ENCODE measurements at regions not wholly inside any gene's neighbourhood (a gene's known extent, or its start where the extent isn't known, plus 50 kb on each side); places are given as distances from the start of the nearest gene placed in this dataset.
"Not testable (repeated sequence)": the region's sequence is repeated elsewhere in the genome, so short reads cannot be mapped to it uniquely, and the experiment has no call there.

GRCh38 chr7:121744319-121744718 is 128.6 kb upstream of the PTPRZ1 start:
- DNase-seq, result peak; percentile 76

GRCh38 chr7:121741896-121742295 is 131.1 kb upstream of the PTPRZ1 start:
- DNase-seq, result peak; percentile 50

GRCh38 chr7:121739465-121739864 is 133.5 kb upstream of the PTPRZ1 start:
- no peak for DNase-seq

DNA sequence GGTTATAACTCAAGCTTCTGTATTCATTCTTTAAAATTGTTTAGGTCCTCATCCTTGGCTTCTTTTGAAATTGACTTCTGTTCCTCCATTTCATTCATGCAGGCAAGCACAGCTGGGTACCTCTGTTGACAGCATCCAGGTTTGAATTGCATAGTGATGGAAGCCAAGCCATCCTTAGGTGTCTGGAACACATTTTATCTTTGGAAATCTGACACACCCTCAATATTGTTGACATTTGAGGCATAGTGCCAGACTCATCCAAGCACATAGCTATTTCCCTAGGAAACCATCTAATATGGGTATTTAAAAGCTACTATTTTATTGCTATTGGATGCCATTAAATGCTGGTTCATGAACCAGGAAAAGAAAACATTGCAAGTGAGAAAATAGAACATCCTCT is 142.1 kb upstream of the PTPRZ1 start:
- DNase-seq, result peak; percentile 95

GRCh38 chr7:121714559-121715303 is 158.2 kb upstream of the PTPRZ1 start:
- DNase-seq, result no peak

DNA sequence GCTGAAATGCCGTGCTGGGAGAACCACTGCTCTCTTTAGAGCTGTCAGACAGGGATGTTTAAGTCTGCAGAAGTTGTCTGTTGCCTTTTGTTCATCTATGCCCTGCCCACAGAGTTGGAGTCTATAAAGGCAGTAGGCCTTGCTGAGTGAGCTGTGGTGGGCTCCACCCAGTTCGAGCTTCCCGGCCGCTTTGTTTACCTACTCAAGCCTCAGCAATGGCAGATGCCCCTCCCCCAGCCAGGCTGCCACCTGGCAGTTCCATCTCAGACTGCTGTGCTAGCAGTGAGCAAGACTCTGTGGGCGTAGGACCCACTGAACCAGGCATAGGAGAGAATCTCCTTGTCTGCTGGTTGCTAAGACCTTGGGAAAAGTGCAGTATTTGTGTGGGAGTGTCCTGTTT is 160.0 kb upstream of the PTPRZ1 start:
- DNase-seq, result peak; percentile 85

GRCh38 chr7:121697731-121698316 is 175.1 kb upstream of the PTPRZ1 start:
- DNase-seq, result peak; percentile 70

DNA sequence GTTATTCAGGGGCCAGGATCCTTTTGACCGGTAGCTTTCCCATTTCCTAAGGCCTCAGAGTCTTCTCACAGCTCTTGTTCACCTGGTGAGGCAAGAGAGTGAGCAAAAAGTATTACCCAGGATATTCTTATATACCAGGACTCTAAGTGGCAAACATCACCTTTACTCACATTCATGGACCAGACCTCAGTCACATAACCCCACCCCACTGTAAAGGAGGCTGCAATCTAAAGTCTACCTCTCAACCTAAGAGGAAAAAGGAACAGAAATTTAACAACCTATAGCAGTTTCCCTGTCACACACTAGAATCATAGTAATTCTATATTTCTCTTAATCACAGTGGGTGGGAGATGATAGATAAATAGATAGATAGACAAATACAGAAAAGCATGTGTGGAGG is 176.0 kb upstream of the PTPRZ1 start:
- no peak for DNase-seq

GRCh38 chr7:121689749-121690148 is 183.2 kb upstream of the PTPRZ1 start:
- DNase-seq, result no peak

GRCh38 chr7:121681700-121682099 is 191.3 kb upstream of the PTPRZ1 start:
- no peak for DNase-seq

DNA sequence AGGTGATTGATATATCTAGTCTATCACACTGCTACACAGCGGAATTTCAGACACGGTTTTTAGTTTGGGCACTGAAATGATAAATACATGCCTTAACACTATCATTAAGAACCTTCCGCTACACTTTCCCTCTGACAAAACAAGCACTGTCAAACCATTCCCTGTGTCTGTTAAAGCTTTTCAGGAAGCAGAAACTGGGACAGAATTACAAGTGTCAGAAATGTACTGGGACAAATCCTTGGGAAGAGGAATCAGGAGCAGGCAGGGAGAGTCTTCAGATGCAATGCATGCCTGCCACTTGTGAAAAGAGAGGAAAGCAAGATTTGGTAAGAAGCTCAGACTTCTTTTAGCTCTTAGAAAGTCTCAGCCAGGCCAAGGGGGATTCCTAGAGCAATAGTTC is 196.8 kb upstream of the PTPRZ1 start:
- no peak for DNase-seq

DNA sequence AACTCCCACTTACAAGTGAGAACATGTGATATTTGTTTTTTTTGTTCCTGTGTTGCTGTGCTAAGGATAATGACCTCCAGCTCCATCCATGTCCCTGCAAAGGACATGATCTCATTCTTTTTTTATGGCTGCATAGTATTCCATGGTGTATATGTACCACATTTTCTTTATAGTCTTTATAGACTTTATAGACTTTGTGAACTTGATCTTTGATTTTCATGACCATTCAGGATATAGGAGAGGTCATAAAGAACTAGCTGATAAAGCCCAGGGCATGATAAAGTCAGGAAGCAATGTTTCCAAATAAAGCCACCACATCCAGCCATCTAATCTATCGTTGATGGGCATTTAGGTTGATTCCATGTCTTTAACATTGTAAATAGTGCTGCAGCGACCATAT is 198.5 kb upstream of the PTPRZ1 start:
- not testable (repeated sequence) for DNase-seq

GRCh38 chr7:121669144-121669543 is 203.8 kb upstream of the PTPRZ1 start:
- DNase-seq, result no peak

DNA sequence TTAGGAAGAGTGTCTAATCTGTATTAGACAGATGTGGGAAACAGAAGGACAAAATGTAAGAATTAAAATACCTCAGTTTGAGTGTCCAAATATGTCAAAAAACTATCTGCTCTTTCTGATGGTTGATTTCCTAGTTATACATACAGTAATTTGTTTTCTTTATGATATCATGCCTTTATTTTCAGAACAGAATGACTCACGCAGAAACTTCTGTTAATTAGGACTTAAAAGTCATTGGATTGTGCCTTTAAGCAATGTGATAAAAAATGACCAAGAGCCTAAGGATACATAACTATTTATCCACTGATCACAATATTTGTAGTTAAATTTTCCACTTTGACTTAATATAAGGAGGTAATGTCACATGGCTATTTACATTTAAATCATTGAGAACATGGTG is 206.7 kb upstream of the PTPRZ1 start:
- DNase-seq, result no peak

- no peak for DNase-seq
Observed at GRCh38 chr7:121643320-121643719, 229.6 kb upstream of the PTPRZ1 start.

DNA sequence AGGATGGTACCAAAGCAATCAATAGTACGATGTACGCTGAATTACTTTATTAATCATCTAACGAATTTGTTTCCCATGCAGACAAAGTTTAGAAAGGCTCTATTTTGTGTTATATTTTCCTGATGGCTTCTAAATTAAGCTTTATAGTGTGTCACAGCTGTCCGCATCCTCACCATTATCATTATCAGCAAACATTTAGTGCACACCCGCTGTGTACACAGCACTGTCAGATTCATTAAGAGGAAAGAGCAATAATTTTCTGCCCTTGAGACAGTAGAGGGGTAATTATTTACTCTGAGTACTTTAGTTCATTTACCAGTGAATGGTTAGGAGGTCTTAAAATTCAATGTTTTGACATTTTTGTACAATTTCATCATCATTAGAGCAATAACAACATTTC is 233.3 kb upstream of the PTPRZ1 start:
- peak; percentile 93 for DNase-seq

- no peak for DNase-seq
Observed at GRCh38 chr7:121638286-121638685, 234.7 kb upstream of the PTPRZ1 start.

DNA sequence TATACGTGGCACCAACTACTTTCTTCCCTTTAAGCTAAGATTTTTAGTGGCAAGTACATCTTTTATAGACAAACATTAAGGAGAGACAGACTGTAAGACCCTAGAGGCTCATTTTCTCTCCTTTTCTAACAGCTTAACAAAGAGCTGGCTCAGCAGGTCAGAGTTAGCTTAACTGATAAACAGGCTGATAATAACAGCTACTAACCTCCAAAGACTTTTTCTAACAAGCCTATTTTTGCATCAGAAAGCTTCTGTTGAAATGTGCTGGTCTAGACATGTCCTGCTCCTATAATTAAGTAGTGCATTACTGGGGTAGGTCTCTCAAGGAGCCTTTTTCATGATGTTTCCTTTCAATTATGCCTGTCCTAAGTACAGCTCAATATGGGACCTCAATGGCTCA is 238.2 kb upstream of the FAM3C start:
- peak; percentile 68 for DNase-seq

DNA sequence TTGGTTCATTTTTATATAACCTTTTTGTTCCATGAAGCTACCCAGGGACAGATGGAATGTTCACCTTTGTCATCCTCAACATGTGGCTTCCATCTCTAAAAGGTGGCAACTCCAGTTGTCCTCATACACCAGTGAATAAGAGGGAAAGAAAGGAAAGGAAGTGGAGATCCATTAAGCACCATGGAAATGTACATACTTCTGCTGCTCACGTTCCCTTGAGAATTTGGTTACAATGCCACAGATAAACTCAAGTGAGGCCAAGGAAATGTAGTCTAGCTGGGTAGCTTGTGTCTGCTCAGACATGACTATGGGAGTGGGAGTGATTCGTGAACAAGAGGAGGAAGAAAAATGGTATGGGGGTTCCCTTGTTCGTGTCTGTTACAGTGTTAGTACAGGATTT is 237.1 kb upstream of the FAM3C start:
- peak; percentile 71 for DNase-seq

GRCh38 chr7:121624958-121625357 is 228.8 kb upstream of the FAM3C start:
- DNase-seq, result no peak

DNA sequence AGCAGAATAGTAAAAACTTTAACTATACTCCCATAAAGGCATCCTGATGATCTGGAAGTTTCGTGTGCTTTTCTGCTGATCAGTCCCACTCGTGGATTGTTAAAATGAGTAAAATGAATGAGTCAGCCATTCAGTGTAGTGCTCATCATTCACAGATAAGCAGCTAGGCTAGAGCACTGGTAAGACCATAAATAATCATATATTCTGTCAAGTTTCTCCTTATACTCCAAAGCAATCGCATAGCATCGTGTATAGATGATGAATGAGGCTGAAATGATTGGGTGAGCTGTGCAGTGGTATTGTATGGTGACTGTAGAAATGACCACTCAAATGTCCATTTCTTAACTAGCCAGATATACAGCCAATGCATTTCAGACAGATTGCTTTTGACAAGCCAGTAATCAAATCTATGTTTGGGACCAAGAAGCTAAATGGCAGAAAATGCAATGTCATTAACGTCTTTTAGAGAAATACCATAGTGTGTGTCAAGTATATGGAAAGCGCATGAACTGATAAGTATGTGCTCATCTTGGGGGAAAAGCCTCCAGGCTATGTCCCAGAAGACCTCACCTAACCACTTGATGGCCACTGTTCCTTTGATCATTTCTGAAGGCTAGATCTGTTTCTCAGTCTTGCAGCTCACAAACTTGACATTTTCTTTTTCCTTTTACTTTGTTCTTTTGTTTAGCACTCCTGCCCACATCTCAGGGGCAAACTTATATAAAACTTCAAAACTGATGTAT is 227.2 kb upstream of the FAM3C start:
- no peak for DNase-seq

GRCh38 chr7:121621937-121622336 is 225.8 kb upstream of the FAM3C start:
- no peak for DNase-seq

DNA sequence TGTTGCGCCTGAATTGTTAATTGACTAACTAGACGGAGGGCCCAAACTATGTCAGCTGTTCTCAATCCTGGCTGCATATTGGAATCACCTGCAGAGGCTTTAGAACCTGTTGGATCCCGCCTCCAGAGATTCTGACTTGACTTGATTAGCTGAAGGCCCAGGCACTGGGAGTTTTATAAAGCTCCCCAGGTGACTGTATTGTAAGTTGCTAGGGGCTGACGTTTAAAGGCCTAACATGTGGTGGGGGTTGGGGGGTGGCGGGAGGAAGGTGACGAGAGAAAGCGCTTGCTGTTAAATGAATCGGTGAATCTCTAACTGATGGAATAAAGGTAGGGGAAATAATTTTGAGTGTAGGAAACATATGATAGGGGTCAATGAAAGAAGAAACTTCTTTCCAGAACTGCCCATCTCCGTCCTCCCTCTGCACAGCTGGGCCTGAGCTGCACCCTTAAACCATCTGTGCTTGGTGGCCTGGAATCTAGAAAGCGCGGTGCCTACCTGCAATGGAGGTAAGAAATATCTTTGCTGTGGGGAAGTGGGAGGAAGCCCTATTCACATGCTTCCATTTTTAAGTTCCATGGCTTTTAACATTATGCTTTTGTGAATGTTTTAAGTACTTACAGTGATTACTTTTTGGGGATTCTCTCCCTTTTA is 225.0 kb upstream of the FAM3C start:
- peak; percentile 15 for DNase-seq

- DNase-seq, result no peak
Observed at GRCh38 chr7:121620206-121620605, 224.1 kb upstream of the FAM3C start.

Measured in NCI-H69 (cell line).